GM18861 (cell line): ENCODE measurements at regions not wholly inside any gene's neighbourhood (a gene's known extent, or its start where the extent isn't known, plus 50 kb on each side); places are given as distances from the start of the nearest gene placed in this dataset.
A peak's percentile ranks its signal among the peaks of the same experiment; 100 is the strongest.

Source experiments
- ATAC-seq: cut with Tn5 transposase; IDR thresholded peaks from one replicate; pipeline ENCODE4 v1.9.1; 2021; ENCODE audit not compliant: unreplicated experiment

- no peak for ATAC-seq
Measured at GRCh38 chr9:118362596-118362995, 658.4 kb downstream of the TLR4 start.

- peak; percentile 42 for ATAC-seq
Measured at GRCh38 chr9:118364266-118365106, 660.3 kb downstream of the TLR4 start.

- no peak for ATAC-seq
Measured at GRCh38 chr9:118366228-118366627, 662.0 kb downstream of the TLR4 start.

GRCh38 chr9:118367383-118367782 lies 663.2 kb downstream of the TLR4 start:
- ATAC-seq = no peak

- no peak for ATAC-seq
Measured at GRCh38 chr9:118384531-118385100, 680.4 kb downstream of the TLR4 start.

GRCh38 chr9:118395415-118395814 lies 691.2 kb downstream of the TLR4 start:
- peak; percentile 91 for ATAC-seq

GRCh38 chr9:118401546-118401945 lies 697.3 kb downstream of the TLR4 start:
- ATAC-seq = no peak

GRCh38 chr9:118414676-118415075 lies 710.5 kb downstream of the TLR4 start:
- ATAC-seq = no peak

- ATAC-seq = no peak
Measured at GRCh38 chr9:118418887-118419565, 714.8 kb downstream of the TLR4 start.

GRCh38 chr9:118419676-118420075 lies 715.5 kb downstream of the TLR4 start:
- ATAC-seq = no peak

- ATAC-seq = no peak
Measured at GRCh38 chr9:118422508-118422907, 718.3 kb downstream of the TLR4 start.

- no peak for ATAC-seq
Measured at GRCh38 chr9:118423021-118423420, 718.8 kb downstream of the TLR4 start.

- ATAC-seq = no peak
Measured at GRCh38 chr9:118423721-118424120, 719.5 kb downstream of the TLR4 start.

- ATAC-seq = no peak
Measured at GRCh38 chr9:118426772-118427171, 722.6 kb downstream of the TLR4 start.

GRCh38 chr9:118438810-118439209 lies 734.6 kb downstream of the TLR4 start:
- ATAC-seq = no peak

GRCh38 chr9:118439441-118439840 lies 735.2 kb downstream of the TLR4 start:
- ATAC-seq = no peak

GRCh38 chr9:118444403-118444802 lies 740.2 kb downstream of the TLR4 start:
- no peak for ATAC-seq

- no peak for ATAC-seq
Measured at GRCh38 chr9:118446943-118447639, 742.9 kb downstream of the TLR4 start.

GRCh38 chr9:118449554-118449953 lies 745.4 kb downstream of the TLR4 start:
- ATAC-seq = no peak

- ATAC-seq = no peak
Measured at GRCh38 chr9:118455259-118455658, 751.1 kb downstream of the TLR4 start.

- no peak for ATAC-seq
Measured at GRCh38 chr9:118455788-118456187, 751.6 kb downstream of the TLR4 start.
